HG03432 (cell line): ENCODE measurements at regions not wholly inside any gene's neighbourhood (a gene's known extent, or its start where the extent isn't known, plus 50 kb on each side); places are given as distances from the start of the nearest gene placed in this dataset.
"Not testable (repeated sequence)": the region's sequence is repeated elsewhere in the genome, so short reads cannot be mapped to it uniquely, and the experiment has no call there.

ENCODE experiments used
- ATAC-seq: cut with Tn5 transposase; IDR thresholded peaks from one replicate; pipeline ENCODE4 v1.9.1; 2021; ENCODE audit warnings: mild to moderate bottlenecking, moderate library complexity; ENCODE audit not compliant: unreplicated experiment

GRCh38 chr16:13793841-13794409, 126.0 kb upstream of the ERCC4 start:
- no peak for ATAC-seq

DNA sequence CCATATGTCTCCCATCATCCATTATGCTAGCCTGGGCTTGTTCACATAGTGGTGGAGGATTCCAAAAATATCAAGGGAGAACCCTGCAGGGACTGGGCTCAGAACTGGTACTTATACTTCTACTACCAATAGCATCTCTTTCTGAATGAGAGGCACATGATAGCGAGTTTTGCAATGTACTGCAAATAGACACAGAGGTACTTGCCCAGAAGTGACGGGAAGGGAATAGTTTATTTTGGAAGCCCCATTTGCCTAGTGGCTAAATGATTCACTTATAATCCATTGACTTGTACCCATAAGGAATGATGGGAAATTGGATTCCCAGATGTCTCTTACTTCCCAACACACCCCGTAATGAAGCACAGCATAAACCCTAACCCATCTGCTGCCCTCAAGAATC, 124.8 kb upstream of the ERCC4 start:
- no peak for ATAC-seq

GRCh38 chr16:13797718-13798117, 122.2 kb upstream of the ERCC4 start:
- ATAC-seq = no peak

DNA sequence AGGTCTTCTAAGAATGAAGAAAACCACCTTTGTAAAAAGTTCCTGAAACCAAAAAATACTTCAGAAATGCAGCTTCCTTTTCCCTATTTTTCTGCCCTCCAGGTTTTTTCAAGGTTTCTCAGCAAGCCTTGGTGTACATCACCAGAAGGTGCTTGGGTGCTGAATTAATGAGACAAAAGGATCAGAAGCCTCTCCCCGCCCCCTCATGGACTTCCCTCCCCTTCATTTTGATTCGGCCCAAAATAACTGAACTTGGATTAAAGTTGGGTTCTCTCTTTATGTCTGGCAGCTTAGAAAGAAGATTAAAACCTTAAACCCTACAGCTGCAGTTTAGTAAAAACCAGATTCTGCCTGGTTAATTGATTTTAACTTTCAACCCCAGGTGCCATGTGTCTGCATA, 121.7 kb upstream of the ERCC4 start:
- ATAC-seq = no peak

DNA sequence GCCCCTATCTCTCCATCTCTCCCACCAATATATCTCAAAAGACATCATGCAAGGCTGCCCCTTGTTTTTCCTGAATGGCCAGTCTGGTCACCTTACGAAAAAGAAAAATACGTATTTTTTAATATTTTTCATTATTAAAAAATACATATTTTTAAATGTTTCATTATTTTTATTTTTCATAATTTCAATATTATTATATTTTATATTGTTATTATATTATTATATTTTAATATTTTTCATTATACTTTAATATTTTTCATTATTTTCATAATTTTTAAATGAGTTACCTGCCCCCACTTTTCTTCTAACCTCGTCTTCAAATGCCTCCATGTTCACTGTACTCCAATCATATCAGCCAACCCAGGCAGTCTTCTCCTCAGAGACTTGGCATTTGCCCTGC, 116.0 kb upstream of the ERCC4 start:
- ATAC-seq = no peak

DNA sequence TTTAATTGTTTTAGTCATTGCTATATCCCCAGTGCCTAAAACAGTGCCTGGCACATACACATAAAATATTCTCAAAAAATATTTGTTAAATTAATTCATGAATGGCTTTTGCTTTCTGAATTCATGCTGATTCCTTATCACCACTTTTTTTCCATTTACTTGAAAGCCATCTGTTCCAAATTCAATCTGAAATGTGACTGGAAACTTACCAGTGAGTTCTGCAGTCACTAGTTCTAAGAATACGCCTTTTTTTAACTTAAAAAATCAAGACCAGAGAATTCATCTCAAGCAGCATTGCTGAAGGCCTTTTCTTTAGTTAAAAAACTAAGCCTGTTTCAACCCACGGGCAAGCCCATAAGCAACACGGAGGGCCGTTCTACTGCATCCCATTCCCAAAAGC, 114.0 kb upstream of the ERCC4 start:
- no peak for ATAC-seq

- ATAC-seq = no peak
These were observed 113.3 kb upstream of the ERCC4 start for GRCh38 chr16:13806671-13807070.

- ATAC-seq = no peak
These were observed 111.9 kb upstream of the ERCC4 start for GRCh38 chr16:13808102-13808501.

DNA sequence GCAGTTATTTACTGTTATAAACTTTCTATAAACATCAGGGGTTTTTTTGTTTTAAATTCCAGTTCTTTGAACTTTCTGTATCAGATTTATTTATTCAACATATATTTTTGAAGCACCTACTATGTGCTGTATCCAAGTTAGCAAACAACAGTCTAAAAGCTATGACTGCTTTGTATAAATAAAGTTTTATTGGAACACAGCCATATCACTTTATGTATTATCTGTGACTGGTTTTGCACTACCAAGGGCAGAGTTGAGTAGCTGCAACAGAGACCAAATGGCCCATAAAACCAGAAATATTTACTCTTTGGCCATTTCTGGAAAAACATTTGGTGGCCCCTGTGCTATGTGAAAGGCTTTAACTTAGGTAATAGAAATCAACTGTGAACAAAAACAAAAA, 110.2 kb upstream of the ERCC4 start:
- ATAC-seq = no peak

DNA sequence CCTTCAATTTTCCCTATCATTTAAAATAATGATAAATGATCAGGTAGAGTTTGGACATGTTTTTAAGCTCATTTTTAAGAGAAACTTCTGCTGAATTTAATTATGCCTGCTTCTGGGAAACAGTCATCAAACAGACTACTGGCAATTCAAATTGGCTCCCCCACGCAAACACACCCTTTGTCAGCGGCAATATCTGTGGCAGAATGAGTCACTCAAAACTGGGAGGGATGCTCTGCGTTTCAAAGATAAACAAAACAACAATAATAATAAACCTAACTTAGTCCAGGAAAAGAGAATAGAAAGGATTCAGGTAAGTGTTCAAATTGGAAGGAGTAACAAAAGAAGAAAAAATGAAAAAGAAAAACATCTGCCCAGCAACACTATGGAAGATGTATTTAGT, 108.1 kb upstream of the ERCC4 start:
- no peak for ATAC-seq

- ATAC-seq = no peak
These were observed 103.3 kb upstream of the ERCC4 start for GRCh38 chr16:13816701-13817100.

- ATAC-seq = no peak
These were observed 96.5 kb upstream of the ERCC4 start for GRCh38 chr16:13823501-13823900.

DNA sequence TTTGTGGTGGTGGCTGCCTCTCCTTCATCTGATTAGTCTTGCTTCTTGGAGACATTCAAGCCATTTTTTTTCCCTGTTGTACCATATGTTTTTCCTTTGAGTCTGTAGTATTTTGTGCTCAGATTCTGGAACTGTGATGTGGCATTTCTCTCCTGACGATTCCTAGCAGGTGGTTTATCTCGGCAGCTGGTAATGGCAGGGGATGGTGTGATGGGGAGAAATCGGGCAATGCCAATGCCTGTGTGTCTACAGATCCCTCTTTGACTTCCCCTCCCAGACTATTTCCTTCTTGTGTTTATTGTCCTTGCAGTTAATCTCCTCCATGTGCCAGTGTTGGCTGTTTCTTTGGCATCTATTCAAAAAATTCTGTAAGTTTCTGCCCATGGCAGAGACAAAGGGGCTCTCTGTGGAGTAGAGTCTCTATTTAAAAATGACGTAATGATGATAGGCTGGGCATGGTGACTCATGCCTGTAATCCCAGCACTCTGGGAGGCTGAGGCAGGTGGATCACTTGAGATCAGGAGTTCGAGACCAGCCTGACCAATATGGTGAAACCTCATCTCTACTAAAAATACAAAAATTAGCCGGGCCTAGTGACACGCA, 90.2 kb upstream of the ERCC4 start:
- ATAC-seq = no peak

GRCh38 chr16:13833515-13833914, 86.4 kb upstream of the ERCC4 start:
- no peak for ATAC-seq

GRCh38 chr16:13835387-13835786, 84.6 kb upstream of the ERCC4 start:
- ATAC-seq = no peak

DNA sequence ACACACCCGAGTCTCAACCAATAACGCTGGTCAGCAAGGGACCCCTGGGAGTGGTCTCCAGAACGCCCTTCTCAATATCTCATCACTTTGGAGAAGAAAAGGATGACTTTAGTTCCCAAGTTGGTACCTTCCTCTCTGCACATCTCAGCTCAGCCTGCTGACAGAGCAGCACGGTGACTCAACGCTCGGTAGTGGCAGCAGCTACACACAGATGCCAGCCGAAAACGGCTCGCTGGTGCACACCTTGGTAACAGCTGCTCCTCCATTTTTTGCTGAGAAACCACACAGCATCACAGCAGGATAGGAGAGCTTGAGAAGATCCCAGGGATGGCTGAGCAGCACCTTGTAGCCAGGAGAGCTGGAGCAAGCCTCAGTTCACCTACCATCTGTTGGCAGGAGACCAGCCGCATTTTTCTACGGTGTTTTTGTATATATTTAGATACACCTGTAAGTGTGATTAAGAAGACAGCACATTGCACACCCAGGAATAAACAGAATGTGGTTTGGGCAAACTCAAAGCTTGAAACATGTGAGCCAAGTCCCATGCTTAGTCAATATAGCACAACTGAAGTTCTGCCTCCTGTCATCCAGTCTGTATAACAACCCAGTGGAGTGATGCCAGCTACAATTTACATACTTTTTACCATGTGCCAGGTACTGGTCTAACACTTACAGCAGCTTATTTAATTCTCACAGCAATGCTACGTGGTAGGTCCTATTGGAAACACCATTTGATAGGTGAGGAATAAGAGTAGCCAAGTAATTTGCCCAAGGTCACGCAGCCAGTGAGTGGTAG, 83.8 kb upstream of the ERCC4 start:
- ATAC-seq = no peak

DNA sequence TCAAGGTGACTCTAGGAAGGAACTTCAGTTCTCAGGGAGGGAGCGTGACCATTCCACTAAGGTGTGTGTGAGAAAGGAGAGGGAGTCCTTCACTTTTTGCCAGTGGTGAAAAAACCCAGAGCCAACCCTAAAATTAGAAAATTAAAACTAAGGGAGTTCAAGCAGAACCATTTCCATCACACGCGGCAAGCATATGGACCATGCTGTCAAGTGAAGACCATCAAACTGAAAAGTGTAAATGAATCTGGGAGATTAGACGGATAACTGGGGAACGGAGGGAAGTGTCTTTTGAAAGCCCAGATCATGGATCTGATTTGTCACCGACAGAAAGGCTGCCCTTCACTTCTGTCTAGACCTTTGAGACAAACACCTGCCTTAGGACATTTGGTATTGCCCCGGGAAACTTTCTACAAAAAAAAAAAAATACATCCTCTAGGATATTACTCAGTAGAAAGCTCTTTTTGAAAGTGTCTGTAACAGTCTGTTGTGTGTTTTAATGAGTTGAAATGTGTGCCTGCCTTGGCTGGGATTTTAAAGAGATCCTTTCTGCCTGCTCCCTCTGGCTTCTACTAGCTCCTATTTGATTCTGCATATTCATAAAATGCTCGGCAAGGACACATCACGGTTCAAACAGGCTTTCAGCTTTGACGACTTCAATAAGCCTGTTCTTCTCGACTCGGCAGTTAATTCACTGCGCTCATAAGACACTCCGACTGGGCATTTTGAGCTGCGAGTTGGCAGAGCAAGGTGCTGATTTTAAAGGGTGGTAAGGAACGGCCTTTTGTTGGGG, 81.4 kb upstream of the ERCC4 start:
- no peak for ATAC-seq

DNA sequence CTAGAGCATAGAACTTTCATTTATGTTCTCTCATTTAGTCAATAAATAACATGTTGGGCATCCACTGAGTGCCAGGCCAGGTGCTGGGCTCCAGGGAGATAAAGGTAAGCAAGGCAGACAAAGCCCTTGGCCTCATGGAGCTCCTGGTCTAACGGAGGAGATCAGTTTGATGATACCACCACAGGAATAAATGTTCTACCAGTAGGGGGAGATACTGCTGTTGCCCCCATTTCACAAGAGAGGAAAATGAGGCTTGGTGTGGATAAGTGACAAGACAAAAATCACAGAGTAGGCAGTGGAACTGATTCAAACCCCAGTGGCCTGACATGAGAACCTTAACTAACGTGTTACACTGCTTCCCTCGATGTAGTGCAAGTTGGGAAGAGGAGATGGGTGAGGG, 80.4 kb upstream of the ERCC4 start:
- ATAC-seq = no peak

DNA sequence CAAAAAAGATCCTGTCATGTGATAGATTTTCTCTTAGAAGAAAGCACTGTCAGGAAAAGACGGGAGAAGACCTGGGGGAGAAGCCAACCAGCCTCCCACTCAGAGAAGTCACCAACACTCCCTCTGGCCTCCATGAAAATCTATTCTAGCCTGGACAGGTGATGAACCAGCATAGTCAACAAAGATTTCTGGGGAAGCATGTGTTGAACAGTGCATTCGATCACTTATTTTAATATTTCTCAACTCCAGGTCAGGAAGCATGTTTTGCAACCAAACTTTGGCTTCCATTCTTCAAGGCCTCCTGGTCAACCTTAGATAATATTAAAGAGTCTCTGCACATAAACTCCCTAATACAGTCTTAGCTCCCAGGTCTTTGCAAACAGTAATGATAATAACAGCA, 74.7 kb upstream of the ERCC4 start:
- ATAC-seq = no peak

DNA sequence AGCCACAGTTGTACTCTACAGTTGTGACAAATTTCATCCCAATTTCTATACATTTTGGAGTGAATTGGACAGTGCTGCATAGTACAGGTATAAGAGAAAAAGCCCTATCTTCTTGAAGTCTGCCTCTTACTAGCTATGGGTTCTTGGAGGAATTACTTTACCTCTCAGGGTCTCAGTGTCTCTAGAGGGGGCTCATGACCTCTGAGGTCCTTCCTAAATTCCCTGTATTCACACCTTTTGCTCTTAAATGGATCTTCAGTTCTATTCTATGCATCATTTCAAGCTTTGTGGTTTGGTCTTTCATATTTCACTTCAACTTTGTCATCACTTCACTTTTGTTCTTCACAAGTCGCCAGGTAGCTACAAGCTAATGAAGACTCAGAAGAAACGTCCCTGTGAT, 71.2 kb upstream of the ERCC4 start:
- ATAC-seq = no peak

DNA sequence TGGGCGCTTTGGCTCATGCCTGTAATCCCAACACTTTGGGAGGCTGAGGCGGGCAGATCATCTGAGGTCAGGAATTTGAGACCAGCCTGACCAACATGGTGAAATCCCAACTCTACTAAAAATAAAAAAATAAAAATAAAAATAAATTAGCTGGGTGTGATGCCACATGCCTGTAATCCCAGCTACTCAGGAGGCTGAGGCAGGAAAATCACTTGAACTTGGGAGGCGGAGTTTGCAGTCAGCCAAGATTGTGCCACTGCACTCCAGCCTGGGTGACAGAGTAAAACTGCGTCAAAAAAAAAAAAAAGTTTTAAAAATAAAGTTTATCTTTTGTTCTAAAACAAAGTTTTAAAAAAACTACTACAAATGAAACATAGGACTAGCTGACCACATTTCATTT, 69.8 kb upstream of the ERCC4 start:
- not testable (repeated sequence) for ATAC-seq

GRCh38 chr16:13852827-13853226, 67.1 kb upstream of the ERCC4 start:
- no peak for ATAC-seq
